ENCODE measurements at regions not wholly inside any gene's neighbourhood (a gene's known extent, or its start where the extent isn't known, plus 50 kb on each side); places are given as distances from the start of the nearest gene placed in this dataset.
A peak's percentile ranks its signal among the peaks of the same experiment; 100 is the strongest.

DNA sequence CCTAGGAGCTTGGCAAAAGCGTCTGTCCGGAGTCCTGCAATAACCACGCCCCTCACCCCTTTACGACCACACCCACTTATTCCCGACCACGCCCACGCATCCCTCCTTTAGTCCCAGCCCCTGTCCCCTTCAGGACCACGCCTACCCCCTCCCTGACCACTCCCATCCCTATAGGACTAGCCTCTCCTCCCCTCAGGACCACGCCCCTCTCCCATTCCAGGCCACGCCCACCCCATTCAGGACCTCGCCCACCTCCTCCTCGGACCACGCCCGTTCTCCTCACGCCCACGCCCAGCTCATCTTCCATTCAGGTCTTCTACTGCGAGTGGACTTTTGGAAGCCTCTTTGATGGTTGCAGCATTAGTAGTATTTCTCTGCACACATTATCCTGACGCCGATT, 131.2 kb upstream of the STX18 start:
- no peaks in the 10 kb centered on the region for H3K9me2 ChIP-seq (ENCODE audit: insufficient read depth)
- no peak overlapping the region for H2AFZ ChIP-seq
- BruUV-seq (replicated peaks): no TSS peak
- intact Hi-C loops (cut with micrococcal nuclease; ENCODE audit: unreplicated experiment): no loop called here
- H3K36me3 ChIP-seq (ENCODE audit: low read depth): no peaks in the 10 kb centered on the region
- no peaks in the 10 kb centered on the region for H3K79me2 ChIP-seq (ENCODE audit: low read depth)
- no peaks in the 10 kb centered on the region for H4K20me1 ChIP-seq (ENCODE audit: insufficient read depth)
- CTCF ChIA-PET: interaction anchor here (0.6 kb wide), 1 partner anchor 107 kb away, joined by 3 read pairs; no protein-coding TSS in a partner anchor
- no peaks in the 10 kb centered on the region for H3K4me1 ChIP-seq (replicated peaks; ENCODE audit: insufficient read depth)
- no peaks in the 10 kb centered on the region for H3K27me3 ChIP-seq (ENCODE audit: insufficient read depth, low read depth)
- POLR2A ChIA-PET (ENCODE audit: unreplicated experiment): no interaction called here
- TF ChIP-seq CTCF (conservative IDR thresholded peaks at IDR 0.05) (no peak), EZH2 (IDR thresholded peaks at IDR 0.05; ENCODE audit: low read depth) (no peak)
- no peak overlapping the region for H3K4me3 ChIP-seq
- DNase-seq: peak; percentile 43 to 45
- H3K4me2 ChIP-seq: no peak overlapping the region
- no peaks in the 10 kb centered on the region for H3K9me3 ChIP-seq (ENCODE audit: insufficient read depth, low read depth)
- H3F3A ChIP-seq (ENCODE audit: insufficient read depth, low read depth): no peaks in the 10 kb centered on the region
- no peak overlapping the region for H3K27ac ChIP-seq

DNA sequence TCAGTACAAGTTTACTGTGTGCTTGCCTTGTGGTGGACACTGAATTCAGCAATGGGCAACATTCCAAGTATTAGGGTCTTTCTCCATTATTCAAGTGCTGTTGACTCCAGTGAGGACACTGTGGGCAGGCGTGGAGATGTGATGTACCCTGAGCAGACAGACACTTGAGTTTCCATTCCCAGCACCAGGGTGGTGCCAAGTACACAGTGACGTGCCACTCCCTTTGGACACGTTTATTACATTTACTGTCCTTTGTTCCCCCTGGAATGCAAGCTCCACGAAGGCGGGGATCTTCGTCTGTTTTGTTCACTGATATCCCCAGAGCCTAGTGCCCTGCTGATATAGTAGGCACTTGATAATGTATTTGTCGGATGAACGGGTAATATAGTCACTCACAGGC, 130.6 kb upstream of the STX18 start:
- BruUV-seq (replicated peaks): no TSS peak
- Histone ChIP-seq H3K27me3 (ENCODE audit: insufficient read depth, low read depth) (no peaks in the 10 kb centered on the region), H3K27ac (no peak overlapping the region), H3F3A (ENCODE audit: insufficient read depth, low read depth) (no peaks in the 10 kb centered on the region), H3K36me3 (ENCODE audit: low read depth) (no peaks in the 10 kb centered on the region), H3K79me2 (ENCODE audit: low read depth) (no peaks in the 10 kb centered on the region), H3K4me1 (replicated peaks; ENCODE audit: insufficient read depth) (no peaks in the 10 kb centered on the region), H3K4me3 (no peak overlapping the region), H2AFZ (no peak overlapping the region), H3K4me2 (no peak overlapping the region), H4K20me1 (ENCODE audit: insufficient read depth) (no peaks in the 10 kb centered on the region), H3K9me3 (ENCODE audit: insufficient read depth, low read depth) (no peaks in the 10 kb centered on the region), H3K9me2 (ENCODE audit: insufficient read depth) (no peaks in the 10 kb centered on the region)
- intact Hi-C loops (cut with micrococcal nuclease; ENCODE audit: unreplicated experiment): no loop called here
- DNase-seq: no peak
- CTCF ChIA-PET: interaction anchor here (0.6 kb wide), 1 partner anchor 106 kb away, joined by 3 read pairs; no protein-coding TSS in a partner anchor
- POLR2A ChIA-PET (ENCODE audit: unreplicated experiment): no interaction called here
- TF ChIP-seq CTCF (conservative IDR thresholded peaks at IDR 0.05) (no peak), EZH2 (IDR thresholded peaks at IDR 0.05; ENCODE audit: low read depth) (no peak)

- Histone ChIP-seq H3K27ac (no peak overlapping the region), H3K27me3 (ENCODE audit: insufficient read depth, low read depth) (no peaks in the 10 kb centered on the region), H4K20me1 (ENCODE audit: insufficient read depth) (no peaks in the 10 kb centered on the region), H3F3A (ENCODE audit: insufficient read depth, low read depth) (no peaks in the 10 kb centered on the region), H2AFZ (no peak overlapping the region), H3K4me2 (no peak overlapping the region), H3K4me1 (replicated peaks; ENCODE audit: insufficient read depth) (peaks cover 5% of the 10 kb centered on the region; the same call in 1 of the 2 replicates), H3K9me2 (ENCODE audit: insufficient read depth) (no peaks in the 10 kb centered on the region), H3K4me3 (no peak overlapping the region), H3K79me2 (ENCODE audit: low read depth) (no peaks in the 10 kb centered on the region), H3K9me3 (ENCODE audit: insufficient read depth, low read depth) (no peaks in the 10 kb centered on the region), H3K36me3 (ENCODE audit: low read depth) (no peaks in the 10 kb centered on the region)
- no peak for DNase-seq
- POLR2A ChIA-PET (ENCODE audit: unreplicated experiment): no interaction called here
- no TSS peak for BruUV-seq (replicated peaks)
- no peak for TF ChIP-seq EZH2 (IDR thresholded peaks at IDR 0.05; ENCODE audit: low read depth)
- no peak for TF ChIP-seq CTCF (conservative IDR thresholded peaks at IDR 0.05)
- CTCF ChIA-PET: no interaction called here
- intact Hi-C loops (cut with micrococcal nuclease; ENCODE audit: unreplicated experiment): no loop called here
These were observed 130.0 kb upstream of the STX18 start for GRCh38 chr4:4671774-4672349.

Data from PC-9 (cell line).